HepG2 (cell line): ENCODE measurements at regions not wholly inside any gene's neighbourhood (a gene's known extent, or its start where the extent isn't known, plus 50 kb on each side); places are given as distances from the start of the nearest gene placed in this dataset.

ENCODE experiments used
- ATF5 ChIP-seq: sonication (generic); formaldehyde crosslinking; IDR thresholded peaks from 2 replicates; pipeline ENCODE4 v1.4.0; 2020; ENCODE audit warnings: mild to moderate bottlenecking, low read depth, missing genetic modification reagents
- CREM ChIP-seq, 2 experiments: sonication (generic) in 1 of 2; formaldehyde crosslinking in 1 of 2; IDR thresholded peaks; 2 replicates each; pipeline versions ENCODE4 v1.4.0 to v1.6.1; 2016 to 2020; ENCODE audit warnings: antibody characterized with exemption in 1 of 2, mild to moderate bottlenecking in 1 of 2, missing genetic modification reagents in 1 of 2
- FOSL2 ChIP-seq: sonication (generic); formaldehyde crosslinking; IDR thresholded peaks from 2 replicates; pipeline ENCODE4 v1.4.0; 2020; ENCODE audit warnings: missing genetic modification reagents
- FOXK2 ChIP-seq: fragments of 450-650 bp; IDR thresholded peaks from 2 replicates; pipeline ENCODE4 v1.6.1; 2016
- JUNB ChIP-seq: sonication (generic); formaldehyde crosslinking; IDR thresholded peaks from 2 replicates; pipeline ENCODE4 v1.8.0; 2022; ENCODE audit warnings: missing genetic modification reagents, mild to moderate bottlenecking, borderline replicate concordance
- NFE2 ChIP-seq: sonication (generic); formaldehyde crosslinking; IDR thresholded peaks from 2 replicates; pipeline ENCODE4 v1.4.0; 2020; ENCODE audit warnings: missing genetic modification reagents
- PITX1 ChIP-seq: sonication (generic); formaldehyde crosslinking; IDR thresholded peaks from 2 replicates; pipeline ENCODE4 v1.5.1; 2020; ENCODE audit warnings: mild to moderate bottlenecking, missing genetic modification reagents
- POGK ChIP-seq: sonication (generic); formaldehyde crosslinking; conservative IDR thresholded peaks from 2 replicates; pipeline ENCODE4 v1.8.0; 2022; ENCODE audit warnings: mild to moderate bottlenecking, moderate library complexity, missing genetic modification reagents
- RXRB ChIP-seq: IDR thresholded peaks from 2 replicates; pipeline ENCODE4 v1.6.1; 2016; ENCODE audit warnings: borderline replicate concordance, missing genetic modification reagents, missing compliant biosample characterization
- SMAD3 ChIP-seq: sonication (generic); formaldehyde crosslinking; IDR thresholded peaks from 2 replicates; pipeline ENCODE4 v1.4.0; 2020; ENCODE audit warnings: missing genetic modification reagents
- SMC3 ChIP-seq: IDR thresholded peaks from 2 replicates; pipeline ENCODE4 v1.6.1; 2011; ENCODE audit warnings: low read length, improper control_type of control experiment
- TBX3 ChIP-seq: fragments of 450-650 bp; IDR thresholded peaks from 2 replicates; pipeline ENCODE4 v1.6.1; 2017; ENCODE audit warnings: antibody characterized with exemption, mild to moderate bottlenecking, inconsistent platforms, borderline replicate concordance
- ZBTB44 ChIP-seq: sonication (generic); formaldehyde crosslinking; IDR thresholded peaks from 2 replicates; pipeline ENCODE4 v1.4.0; 2020; ENCODE audit warnings: missing genetic modification reagents
- ZNF143 ChIP-seq: sonication (generic); formaldehyde crosslinking; IDR thresholded peaks from 2 replicates; pipeline ENCODE4 v1.4.0; 2020; ENCODE audit warnings: missing genetic modification reagents
- ZNF430 ChIP-seq: sonication (generic); formaldehyde crosslinking; IDR thresholded peaks from 2 replicates; pipeline ENCODE4 v1.9.0; 2021; ENCODE audit warnings: mild to moderate bottlenecking, missing genetic modification reagents
- ZNF451 ChIP-seq: sonication (generic); formaldehyde crosslinking; IDR thresholded peaks from 2 replicates; pipeline ENCODE4 v1.5.0; 2020; ENCODE audit warnings: mild to moderate bottlenecking, missing genetic modification reagents
- ZNF639 ChIP-seq: conservative IDR thresholded peaks from 2 replicates; pipeline ENCODE4 v1.6.1; 2018; ENCODE audit warnings: missing genetic modification reagents
- ZNF672 ChIP-seq: sonication (generic); formaldehyde crosslinking; IDR thresholded peaks from 2 replicates; pipeline ENCODE4 v1.8.1; 2022; ENCODE audit warnings: missing genetic modification reagents
- ZNF691 ChIP-seq: sonication (generic); formaldehyde crosslinking; IDR thresholded peaks from 2 replicates; pipeline ENCODE4 v1.4.0; 2020; ENCODE audit warnings: missing genetic modification reagents, low read depth, mild to moderate bottlenecking, borderline replicate concordance
- ZNF710 ChIP-seq: sonication (generic); formaldehyde crosslinking; IDR thresholded peaks from 2 replicates; pipeline ENCODE4 v1.5.0; 2020; ENCODE audit warnings: mild to moderate bottlenecking, missing genetic modification reagents, borderline replicate concordance
- ZNF75D ChIP-seq: sonication (generic); formaldehyde crosslinking; IDR thresholded peaks from 2 replicates; pipeline ENCODE4 v1.8.1; 2023; ENCODE audit warnings: missing genetic modification reagents, mild to moderate bottlenecking, borderline replicate concordance

GRCh38 chr18:49723648-49724180, 89.6 kb downstream of the ACAA2 start (continued):
- TF ChIP-seq ZNF639 (CRISPR knock-in tag) (no peak), FOXK2 (no peak), ZNF451 (no peak), ZNF143 (CRISPR knock-in tag) (no peak), SMC3 (no peak), SMAD3 (CRISPR knock-in tag) (no peak), TBX3 (peak; percentile 92), FOSL2 (CRISPR knock-in tag) (peak; percentile 97), CREM (IDR thresholded peaks at IDR 0.05) (peak; percentile 50; the same call in 1 of the 2 replicates), CREM (CRISPR knock-in tag; IDR thresholded peaks at IDR 0.05) (no peak), ATF5 (CRISPR knock-in tag) (no peak), POGK (no peak), NFE2 (CRISPR knock-in tag) (0 out of 2 replicates have a peak, but pooled peaks have one; percentile 37), ZNF710 (CRISPR knock-in tag) (no peak), ZNF672 (no peak), ZNF430 (CRISPR knock-in tag) (no peak), ZNF75D (CRISPR knock-in tag) (no peak), JUNB (CRISPR knock-in tag) (peak; percentile 87; the same call in 1 of the 2 replicates), ZBTB44 (CRISPR knock-in tag) (no peak), RXRB (CRISPR knock-in tag) (peak; percentile 15; the same call in 1 of the 2 replicates), PITX1 (CRISPR knock-in tag) (no peak), ZNF691 (no peak)
